ENCODE measurements at regions not wholly inside any gene's neighbourhood (a gene's known extent, or its start where the extent isn't known, plus 50 kb on each side); places are given as distances from the start of the nearest gene placed in this dataset.

GRCh38 chr21:25369524-25370300 is 237.6 kb downstream of the MRPL39 start:
- no peak overlapping the region for H2AFZ ChIP-seq (ENCODE audit: low read length)
- no peak overlapping the region for H3K4me2 ChIP-seq (ENCODE audit: low read depth, low read length, poor library complexity, severe bottlenecking)
- no peaks in the 10 kb centered on the region for H4K20me1 ChIP-seq (ENCODE audit: insufficient read depth, low read length, poor library complexity, severe bottlenecking)
- H3K9me3 ChIP-seq (ENCODE audit: insufficient read depth, low read depth, low read length) = no peaks in the 10 kb centered on the region
- H3F3A ChIP-seq (ENCODE audit: low read depth) = no peaks in the 10 kb centered on the region
- H3K9me2 ChIP-seq (replicated peaks; ENCODE audit: low read depth, low read length) = no peaks in the 10 kb centered on the region
- H3K9ac ChIP-seq (ENCODE audit: low read depth, low read length, poor library complexity, severe bottlenecking) = no peak overlapping the region
- H3K79me2 ChIP-seq (ENCODE audit: insufficient read depth, low read length) = no peaks in the 10 kb centered on the region
- H3K36me3 ChIP-seq (ENCODE audit: insufficient read depth, low read length) = no peaks in the 10 kb centered on the region
- no peak overlapping the region for H3K4me3 ChIP-seq (ENCODE audit: low read length, poor library complexity, severe bottlenecking)
- no peaks in the 10 kb centered on the region for H3K27me3 ChIP-seq (ENCODE audit: insufficient read depth, low read length, poor library complexity, severe bottlenecking)
- no peaks in the 10 kb centered on the region for H3K4me1 ChIP-seq (ENCODE audit: insufficient read depth, low read length, poor library complexity, severe bottlenecking)
- TF ChIP-seq EZH2phosphoT487 (IDR thresholded peaks at IDR 0.05; ENCODE audit: borderline replicate concordance) = no peak
- TF ChIP-seq CTCF (conservative IDR thresholded peaks at IDR 0.05; ENCODE audit: low read length) = no peak

- no peaks in the 10 kb centered on the region for H3K36me3 ChIP-seq (ENCODE audit: insufficient read depth, low read length)
- H3K27me3 ChIP-seq (ENCODE audit: insufficient read depth, low read length, poor library complexity, severe bottlenecking) = no peaks in the 10 kb centered on the region
- H4K20me1 ChIP-seq (ENCODE audit: insufficient read depth, low read length, poor library complexity, severe bottlenecking) = no peaks in the 10 kb centered on the region
- no peak overlapping the region for H3K4me2 ChIP-seq (ENCODE audit: low read depth, low read length, poor library complexity, severe bottlenecking)
- H3K79me2 ChIP-seq (ENCODE audit: insufficient read depth, low read length) = no peaks in the 10 kb centered on the region
- H3K4me3 ChIP-seq (ENCODE audit: low read length, poor library complexity, severe bottlenecking) = no peak overlapping the region
- H2AFZ ChIP-seq (ENCODE audit: low read length) = no peak overlapping the region
- TF ChIP-seq EZH2phosphoT487 (IDR thresholded peaks at IDR 0.05; ENCODE audit: borderline replicate concordance) (no peak), CTCF (conservative IDR thresholded peaks at IDR 0.05; ENCODE audit: low read length) (no peak)
- H3F3A ChIP-seq (ENCODE audit: low read depth) = no peaks in the 10 kb centered on the region
- H3K4me1 ChIP-seq (ENCODE audit: insufficient read depth, low read length, poor library complexity, severe bottlenecking) = no peaks in the 10 kb centered on the region
- no peaks in the 10 kb centered on the region for H3K9me3 ChIP-seq (ENCODE audit: insufficient read depth, low read depth, low read length)
- H3K9me2 ChIP-seq (replicated peaks; ENCODE audit: low read depth, low read length) = no peaks in the 10 kb centered on the region
- H3K9ac ChIP-seq (ENCODE audit: low read depth, low read length, poor library complexity, severe bottlenecking) = no peak overlapping the region
Observed at GRCh38 chr21:25368531-25368930, 238.8 kb downstream of the MRPL39 start.

- TF ChIP-seq EZH2phosphoT487 (IDR thresholded peaks at IDR 0.05; ENCODE audit: borderline replicate concordance) (no peak), CTCF (conservative IDR thresholded peaks at IDR 0.05; ENCODE audit: low read length) (no peak)
- H3K4me3 ChIP-seq (ENCODE audit: low read length, poor library complexity, severe bottlenecking) = no peak overlapping the region
- H3K9me3 ChIP-seq (ENCODE audit: insufficient read depth, low read depth, low read length) = no peaks in the 10 kb centered on the region
- no peak overlapping the region for H3K9ac ChIP-seq (ENCODE audit: low read depth, low read length, poor library complexity, severe bottlenecking)
- H3K4me1 ChIP-seq (ENCODE audit: insufficient read depth, low read length, poor library complexity, severe bottlenecking) = no peaks in the 10 kb centered on the region
- H3K4me2 ChIP-seq (ENCODE audit: low read depth, low read length, poor library complexity, severe bottlenecking) = no peak overlapping the region
- no peak overlapping the region for H2AFZ ChIP-seq (ENCODE audit: low read length)
- no peaks in the 10 kb centered on the region for H3K79me2 ChIP-seq (ENCODE audit: insufficient read depth, low read length)
- H4K20me1 ChIP-seq (ENCODE audit: insufficient read depth, low read length, poor library complexity, severe bottlenecking) = no peaks in the 10 kb centered on the region
- H3K36me3 ChIP-seq (ENCODE audit: insufficient read depth, low read length) = no peaks in the 10 kb centered on the region
- H3K9me2 ChIP-seq (replicated peaks; ENCODE audit: low read depth, low read length) = no peaks in the 10 kb centered on the region
- H3F3A ChIP-seq (ENCODE audit: low read depth) = no peaks in the 10 kb centered on the region
- H3K27me3 ChIP-seq (ENCODE audit: insufficient read depth, low read length, poor library complexity, severe bottlenecking) = no peaks in the 10 kb centered on the region
Observed at GRCh38 chr21:25366116-25366515, 241.2 kb downstream of the MRPL39 start.

All from Loucy (cell line).